ENCODE measurements at regions not wholly inside any gene's neighbourhood (a gene's known extent, or its start where the extent isn't known, plus 50 kb on each side); places are given as distances from the start of the nearest gene placed in this dataset.

- TF ChIP-seq, protein P1, sequence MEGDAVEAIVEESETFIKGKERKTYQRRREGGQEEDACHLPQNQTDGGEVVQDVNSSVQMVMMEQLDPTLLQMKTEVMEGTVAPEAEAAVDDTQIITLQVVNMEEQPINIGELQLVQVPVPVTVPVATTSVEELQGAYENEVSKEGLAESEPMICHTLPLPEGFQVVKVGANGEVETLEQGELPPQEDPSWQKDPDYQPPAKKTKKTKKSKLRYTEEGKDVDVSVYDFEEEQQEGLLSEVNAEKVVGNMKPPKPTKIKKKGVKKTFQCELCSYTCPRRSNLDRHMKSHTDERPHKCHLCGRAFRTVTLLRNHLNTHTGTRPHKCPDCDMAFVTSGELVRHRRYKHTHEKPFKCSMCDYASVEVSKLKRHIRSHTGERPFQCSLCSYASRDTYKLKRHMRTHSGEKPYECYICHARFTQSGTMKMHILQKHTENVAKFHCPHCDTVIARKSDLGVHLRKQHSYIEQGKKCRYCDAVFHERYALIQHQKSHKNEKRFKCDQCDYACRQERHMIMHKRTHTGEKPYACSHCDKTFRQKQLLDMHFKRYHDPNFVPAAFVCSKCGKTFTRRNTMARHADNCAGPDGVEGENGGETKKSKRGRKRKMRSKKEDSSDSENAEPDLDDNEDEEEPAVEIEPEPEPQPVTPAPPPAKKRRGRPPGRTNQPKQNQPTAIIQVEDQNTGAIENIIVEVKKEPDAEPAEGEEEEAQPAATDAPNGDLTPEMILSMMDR (IDR thresholded peaks at IDR 0.05) = no peak
- no peak for TF ChIP-seq POLR2A (IDR thresholded peaks at IDR 0.05)
These were observed 154.0 kb downstream of the TMEM132E start for GRCh38 chr17:34733333-34733732.
